Stomach (tissue), 4 donors: ENCODE measurements at regions not wholly inside any gene's neighbourhood (a gene's known extent, or its start where the extent isn't known, plus 50 kb on each side); places are given as distances from the start of the nearest gene placed in this dataset.

Source experiments
- EP300 ChIP-seq: sonication (generic); formaldehyde crosslinking; IDR thresholded peaks from one replicate; pipeline ENCODE4 v1.6.1; 2017; ENCODE audit warnings: antibody characterized with exemption
- TF ChIP-seq, protein P1 (sequence below), 7 experiments: fragments of 450-650 bp in 4 of 7; fragments of 200-600 bp in 3 of 7; sonication (generic) in 3 of 7; IDR thresholded peaks; one replicate each; pipeline ENCODE4 v1.5.1; 2016 to 2019; ENCODE audit warnings: antibody characterized with exemption in 7 of 7, control low read depth in 2 of 7, mild to moderate bottlenecking in 1 of 7

- TF ChIP-seq, protein P1, sequence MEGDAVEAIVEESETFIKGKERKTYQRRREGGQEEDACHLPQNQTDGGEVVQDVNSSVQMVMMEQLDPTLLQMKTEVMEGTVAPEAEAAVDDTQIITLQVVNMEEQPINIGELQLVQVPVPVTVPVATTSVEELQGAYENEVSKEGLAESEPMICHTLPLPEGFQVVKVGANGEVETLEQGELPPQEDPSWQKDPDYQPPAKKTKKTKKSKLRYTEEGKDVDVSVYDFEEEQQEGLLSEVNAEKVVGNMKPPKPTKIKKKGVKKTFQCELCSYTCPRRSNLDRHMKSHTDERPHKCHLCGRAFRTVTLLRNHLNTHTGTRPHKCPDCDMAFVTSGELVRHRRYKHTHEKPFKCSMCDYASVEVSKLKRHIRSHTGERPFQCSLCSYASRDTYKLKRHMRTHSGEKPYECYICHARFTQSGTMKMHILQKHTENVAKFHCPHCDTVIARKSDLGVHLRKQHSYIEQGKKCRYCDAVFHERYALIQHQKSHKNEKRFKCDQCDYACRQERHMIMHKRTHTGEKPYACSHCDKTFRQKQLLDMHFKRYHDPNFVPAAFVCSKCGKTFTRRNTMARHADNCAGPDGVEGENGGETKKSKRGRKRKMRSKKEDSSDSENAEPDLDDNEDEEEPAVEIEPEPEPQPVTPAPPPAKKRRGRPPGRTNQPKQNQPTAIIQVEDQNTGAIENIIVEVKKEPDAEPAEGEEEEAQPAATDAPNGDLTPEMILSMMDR (IDR thresholded peaks at IDR 0.05) = no peak
- TF ChIP-seq EP300 = no peak
Measured at GRCh38 chr4:65021149-65021548, 611.9 kb upstream of the TECRL start.
